GM18519 (cell line): ENCODE measurements at regions not wholly inside any gene's neighbourhood (a gene's known extent, or its start where the extent isn't known, plus 50 kb on each side); places are given as distances from the start of the nearest gene placed in this dataset.
A peak's percentile ranks its signal among the peaks of the same experiment; 100 is the strongest.

Experiments used
- ATAC-seq: cut with Tn5 transposase; IDR thresholded peaks from one replicate; pipeline ENCODE4 v1.9.1; 2021; ENCODE audit warnings: mild to moderate bottlenecking, moderate library complexity; ENCODE audit not compliant: unreplicated experiment, low FRiP score

GRCh38 chr18:38982072-38982471 lies 1416.5 kb upstream of the CELF4 start:
- ATAC-seq, result no peak

GRCh38 chr18:38981389-38981788 lies 1415.8 kb upstream of the CELF4 start:
- ATAC-seq, result no peak

GRCh38 chr18:38980420-38980819 lies 1414.8 kb upstream of the CELF4 start:
- no peak for ATAC-seq

GRCh38 chr18:38972571-38972970 lies 1407.0 kb upstream of the CELF4 start:
- ATAC-seq, result no peak

- ATAC-seq, result no peak
Measured at GRCh38 chr18:38971881-38972280, 1406.3 kb upstream of the CELF4 start.

- ATAC-seq, result no peak
Measured at GRCh38 chr18:38966841-38967240, 1401.2 kb upstream of the CELF4 start.

- ATAC-seq, result no peak
Measured at GRCh38 chr18:38963943-38964660, 1398.5 kb upstream of the CELF4 start.

- ATAC-seq, result no peak
Measured at GRCh38 chr18:38961880-38962279, 1396.3 kb upstream of the CELF4 start.

- ATAC-seq, result no peak
Measured at GRCh38 chr18:38957736-38958135, 1392.1 kb upstream of the CELF4 start.

- no peak for ATAC-seq
Measured at GRCh38 chr18:38956068-38956467, 1390.5 kb upstream of the CELF4 start.

GRCh38 chr18:38951633-38952032 lies 1386.0 kb upstream of the CELF4 start:
- ATAC-seq, result no peak

- ATAC-seq, result no peak
Measured at GRCh38 chr18:38948436-38948835, 1382.8 kb upstream of the CELF4 start.

- ATAC-seq, result no peak
Measured at GRCh38 chr18:38944446-38945024, 1378.9 kb upstream of the CELF4 start.

- no peak for ATAC-seq
Measured at GRCh38 chr18:38941711-38942561, 1376.3 kb upstream of the CELF4 start.

- peak; percentile 84 for ATAC-seq
Measured at GRCh38 chr18:38940863-38941531, 1375.4 kb upstream of the CELF4 start.

- peak; percentile 31 for ATAC-seq
Measured at GRCh38 chr18:38940475-38940862, 1374.9 kb upstream of the CELF4 start.

- ATAC-seq, result peak; percentile 41
Measured at GRCh38 chr18:38933910-38934510, 1368.4 kb upstream of the CELF4 start.

- ATAC-seq, result no peak
Measured at GRCh38 chr18:38933322-38933721, 1367.7 kb upstream of the CELF4 start.

GRCh38 chr18:38932752-38933151 lies 1367.2 kb upstream of the CELF4 start:
- peak; percentile 85 for ATAC-seq

- ATAC-seq, result no peak
Measured at GRCh38 chr18:38931754-38932050, 1366.1 kb upstream of the CELF4 start.
